ENCODE measurements at regions not wholly inside any gene's neighbourhood (a gene's known extent, or its start where the extent isn't known, plus 50 kb on each side); places are given as distances from the start of the nearest gene placed in this dataset.
"Not testable (repeated sequence)": the region's sequence is repeated elsewhere in the genome, so short reads cannot be mapped to it uniquely, and the experiment has no call there.

- 41% methylated on average over 1 of the region's 1 CpG for WGBS
- no peaks in the 10 kb centered on the region for H3K36me3 ChIP-seq
- no peaks in the 10 kb centered on the region for H3K4me1 ChIP-seq
- no peak for DNase-seq (ENCODE audit: low spot score in 2 of 2)
- H3K27me3 ChIP-seq: no peaks in the 10 kb centered on the region
- no peaks in the 10 kb centered on the region for H3K9me3 ChIP-seq
- H3K27ac ChIP-seq: no peak overlapping the region
- TF ChIP-seq POLR2A (IDR thresholded peaks at IDR 0.05) (no peak), POLR2AphosphoS5 (IDR thresholded peaks at IDR 0.05) (no peak), EP300 (IDR thresholded peaks at IDR 0.05) (no peak), CTCF (IDR thresholded peaks at IDR 0.05) (no peak)
- H3K4me3 ChIP-seq: no peak overlapping the region
These were observed 255.2 kb downstream of the MDFIC start for GRCh38 chr7:115177103-115177502.

DNA sequence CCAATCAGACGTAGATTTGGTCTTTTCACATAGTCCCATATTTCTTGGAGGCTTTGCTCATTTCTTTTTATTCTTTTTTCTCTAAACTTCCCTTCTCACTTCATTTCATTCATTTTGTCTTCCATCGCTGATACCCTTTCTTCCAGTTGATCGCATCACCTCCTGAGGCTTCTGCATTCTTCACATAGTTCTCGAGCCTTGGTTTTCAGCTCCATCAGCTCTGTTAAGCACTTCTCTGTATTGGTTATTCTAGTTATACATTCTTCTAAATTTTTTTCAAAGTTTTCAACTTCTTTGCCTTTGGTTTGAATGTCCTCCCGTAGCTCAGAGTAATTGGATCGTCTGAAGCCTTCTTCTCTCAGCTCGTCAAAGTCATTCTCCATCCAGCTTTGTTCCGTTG is 250.5 kb downstream of the MDFIC start:
- H3K36me3 ChIP-seq; H3K9me3 ChIP-seq; H3K4me3 ChIP-seq; H3K27me3 ChIP-seq; DNase-seq (ENCODE audit: low spot score in 2 of 2); H3K27ac ChIP-seq; H3K4me1 ChIP-seq: not testable (repeated sequence)
- WGBS: 93% methylated on average over 8 of the region's 8 CpGs

DNA sequence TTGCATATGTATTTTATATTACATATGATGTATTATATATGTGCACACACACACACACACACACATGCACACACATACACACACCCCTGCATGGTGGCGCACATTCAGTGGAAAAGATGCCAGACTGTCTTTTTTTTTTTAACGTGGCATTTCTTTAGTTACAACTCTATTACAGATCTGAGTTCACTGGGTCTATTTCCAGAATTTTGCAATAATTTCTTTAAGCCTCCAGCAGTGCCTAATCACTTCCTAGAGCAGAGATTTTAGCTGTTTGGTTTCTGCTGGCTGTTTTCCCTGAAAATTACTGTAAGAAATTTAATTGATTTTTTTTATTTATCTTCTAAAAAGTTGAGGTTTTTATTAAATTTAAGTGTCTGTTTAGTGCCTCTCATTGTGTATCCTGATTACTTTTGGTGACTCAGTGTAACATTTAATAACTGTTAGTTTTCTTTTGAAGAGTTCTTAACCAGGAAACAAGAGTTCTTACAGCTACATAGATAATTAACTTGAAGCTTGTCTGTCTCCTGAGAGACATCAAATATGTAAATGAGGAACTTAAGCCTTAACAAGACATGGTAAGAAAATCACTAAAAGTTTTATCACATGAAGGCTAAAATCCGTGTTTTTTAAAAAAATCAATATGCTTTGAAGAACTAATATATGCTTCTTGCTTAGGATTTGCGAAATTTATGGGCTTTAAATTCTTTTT is 232.0 kb downstream of the MDFIC start:
- 47% methylated on average over 4 of the region's 4 CpGs for WGBS

DNA sequence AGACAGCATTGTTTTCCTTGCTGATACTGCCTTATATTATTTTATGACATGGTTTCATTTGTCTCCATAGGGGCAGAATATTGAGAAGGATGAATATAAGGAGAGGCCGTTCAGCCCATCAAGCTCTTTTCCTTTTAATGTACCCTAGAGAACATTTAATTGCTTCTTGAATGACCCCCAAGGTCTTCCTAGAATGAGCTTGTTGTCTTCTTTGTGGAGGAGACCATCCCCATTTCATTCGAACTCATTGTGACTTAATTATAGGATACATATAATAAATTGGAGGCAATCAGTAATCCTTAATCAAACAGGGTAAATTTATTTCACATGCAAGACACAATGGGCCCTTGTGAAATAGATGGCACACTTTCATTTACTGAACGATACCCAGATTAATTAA is 231.3 kb downstream of the MDFIC start:
- no peak overlapping the region for H3K27ac ChIP-seq
- no peak for DNase-seq (ENCODE audit: low spot score in 2 of 2)
- no peaks in the 10 kb centered on the region for H3K9me3 ChIP-seq
- H3K36me3 ChIP-seq: no peaks in the 10 kb centered on the region
- H3K4me1 ChIP-seq: no peaks in the 10 kb centered on the region
- no peak for TF ChIP-seq EP300 (IDR thresholded peaks at IDR 0.05)
- TF ChIP-seq CTCF (IDR thresholded peaks at IDR 0.05): no peak
- TF ChIP-seq POLR2AphosphoS5 (IDR thresholded peaks at IDR 0.05): no peak
- TF ChIP-seq POLR2A (IDR thresholded peaks at IDR 0.05): no peak
- H3K4me3 ChIP-seq: no peak overlapping the region
- WGBS: 80% methylated on average over 3 of the region's 3 CpGs
- H3K27me3 ChIP-seq: no peaks in the 10 kb centered on the region

More for the DNA sequence above, 232.0 kb downstream of the MDFIC start:
- no peak for DNase-seq (ENCODE audit: low spot score in 2 of 2)
- H3K36me3 ChIP-seq: no peaks in the 10 kb centered on the region
- TF ChIP-seq POLR2AphosphoS5 (IDR thresholded peaks at IDR 0.05) (no peak), CTCF (IDR thresholded peaks at IDR 0.05) (no peak), EP300 (IDR thresholded peaks at IDR 0.05) (no peak), POLR2A (IDR thresholded peaks at IDR 0.05) (no peak)
- H3K27ac ChIP-seq: no peak overlapping the region
- no peak overlapping the region for H3K4me3 ChIP-seq
- H3K9me3 ChIP-seq: no peaks in the 10 kb centered on the region
- no peaks in the 10 kb centered on the region for H3K27me3 ChIP-seq
- H3K4me1 ChIP-seq: no peaks in the 10 kb centered on the region

- no peak for TF ChIP-seq POLR2A (IDR thresholded peaks at IDR 0.05)
- no peak for TF ChIP-seq CTCF (IDR thresholded peaks at IDR 0.05)
- no peak for TF ChIP-seq POLR2AphosphoS5 (IDR thresholded peaks at IDR 0.05)
- no peak for TF ChIP-seq EP300 (IDR thresholded peaks at IDR 0.05)
- peaks cover 10% of the 10 kb centered on the region for H3K4me1 ChIP-seq
- WGBS: 51% methylated on average over 3 of the region's 3 CpGs
- H3K4me3 ChIP-seq: no peak overlapping the region
- no peaks in the 10 kb centered on the region for H3K36me3 ChIP-seq
- no peaks in the 10 kb centered on the region for H3K27me3 ChIP-seq
- H3K27ac ChIP-seq: no peak overlapping the region
- no peaks in the 10 kb centered on the region for H3K9me3 ChIP-seq
- no peak for DNase-seq (ENCODE audit: low spot score in 2 of 2)
These were observed 224.3 kb downstream of the MDFIC start for GRCh38 chr7:115146148-115146547.

DNA sequence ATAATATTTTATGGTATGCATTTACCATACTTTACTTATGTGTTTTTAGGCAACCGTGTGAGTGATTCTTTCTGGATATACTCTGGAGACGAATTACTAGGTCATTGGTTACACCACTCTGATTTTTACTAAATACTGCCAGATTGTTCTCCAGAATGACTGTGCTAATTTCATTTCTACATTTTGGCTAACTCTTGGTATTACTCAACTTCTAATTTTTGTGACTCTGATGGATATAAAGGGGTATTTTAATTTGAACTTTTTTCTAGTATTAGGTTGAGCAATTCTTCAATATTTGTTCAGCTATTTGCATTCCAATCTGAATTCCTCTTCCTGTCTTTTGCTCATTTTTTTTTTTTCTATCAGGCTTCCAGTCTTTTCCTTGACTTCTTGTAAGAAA is 223.6 kb downstream of the MDFIC start:
- Histone ChIP-seq H3K9me3 (no peaks in the 10 kb centered on the region), H3K36me3 (no peaks in the 10 kb centered on the region), H3K27me3 (no peaks in the 10 kb centered on the region), H3K4me3 (no peak overlapping the region), H3K4me1 (peaks cover 10% of the 10 kb centered on the region), H3K27ac (no peak overlapping the region)
- DNase-seq (ENCODE audit: low spot score in 2 of 2): no peak
- WGBS: 26% methylated on average over 2 of the region's 2 CpGs
- TF ChIP-seq POLR2AphosphoS5 (IDR thresholded peaks at IDR 0.05) (no peak), EP300 (IDR thresholded peaks at IDR 0.05) (no peak), POLR2A (IDR thresholded peaks at IDR 0.05) (no peak), CTCF (IDR thresholded peaks at IDR 0.05) (no peak)

Measured in suprapubic skin (tissue), 4 donors.